Neural cell (in vitro differentiated cells): ENCODE measurements at regions not wholly inside any gene's neighbourhood (a gene's known extent, or its start where the extent isn't known, plus 50 kb on each side); places are given as distances from the start of the nearest gene placed in this dataset.

ENCODE experiments used
- H2AFZ ChIP-seq: fragments of 200-600, 300-800 bp; sonication (generic), shearing (Covaris generic); 2 replicates; pipeline ENCODE4 v1.6.0; 2014; ENCODE audit warnings: low read depth, mild to moderate bottlenecking, antibody characterized with exemption, low read length, moderate library complexity
- H3F3A ChIP-seq: fragments of 200-600 bp; shearing (Covaris generic); 2 replicates; pipeline ENCODE4 v1.6.1; 2016; ENCODE audit warnings: mild to moderate bottlenecking, moderate library complexity, mixed read lengths, antibody characterized with exemption, low read length; ENCODE audit not compliant: insufficient read depth, poor library complexity, severe bottlenecking
- H3K27ac ChIP-seq: fragments of 200-600, 300-800 bp; sonication (generic), shearing (Covaris generic); 2 replicates; pipeline ENCODE4 v1.5.1; 2014; ENCODE audit warnings: mild to moderate bottlenecking, low read length, moderate library complexity
- H3K27me3 ChIP-seq: fragments of 300-800, 200-600 bp; sonication (generic), shearing (Covaris generic); 2 replicates; pipeline ENCODE4 v1.6.0; 2014; ENCODE audit warnings: mild to moderate bottlenecking, low read depth, low read length, moderate library complexity; ENCODE audit not compliant: insufficient read depth
- H3K36me3 ChIP-seq: fragments of 300-800, 200-600 bp; sonication (generic), shearing (Covaris generic); 2 replicates; pipeline ENCODE4 v1.5.1; 2014; ENCODE audit warnings: mild to moderate bottlenecking, antibody characterized with exemption, low read length, moderate library complexity; ENCODE audit not compliant: insufficient read depth
- H3K4me2 ChIP-seq: fragments of 300-800, 200-600 bp; sonication (generic), shearing (Covaris generic); 2 replicates; pipeline ENCODE4 v1.6.0; 2014; ENCODE audit warnings: mild to moderate bottlenecking, low read length
- H3K4me3 ChIP-seq: fragments of 300-800, 200-600 bp; sonication (generic), shearing (Covaris generic); 2 replicates; pipeline ENCODE4 v1.5.1; 2014; ENCODE audit warnings: mild to moderate bottlenecking, low read length, moderate library complexity
- H3K79me2 ChIP-seq: fragments of 200-600 bp; shearing (Covaris generic); replicated peaks from 2 replicates; pipeline ENCODE4 v1.6.0; 2014; ENCODE audit warnings: mild to moderate bottlenecking, low read length, moderate library complexity; ENCODE audit not compliant: insufficient read depth
- H3K9ac ChIP-seq: fragments of 300-800, 200-600 bp; sonication (generic), shearing (Covaris generic); 2 replicates; pipeline ENCODE4 v1.6.1; 2016; ENCODE audit warnings: mild to moderate bottlenecking, low read length, mixed read lengths
- H3K9me2 ChIP-seq: fragments of 200-600 bp; shearing (Covaris generic); 2 replicates; pipeline ENCODE4 v1.6.1; 2016; ENCODE audit warnings: mild to moderate bottlenecking, low read length, mixed read lengths; ENCODE audit not compliant: insufficient read depth
- H3K9me3 ChIP-seq: fragments of 200-600, 300-800 bp; sonication (generic), shearing (Covaris generic); 2 replicates; pipeline ENCODE4 v1.6.1; 2016; ENCODE audit warnings: mild to moderate bottlenecking, mixed run types, low read length, moderate library complexity, mixed read lengths
- H4K20me1 ChIP-seq: fragments of 200-600 bp; shearing (Covaris generic); 2 replicates; pipeline ENCODE4 v1.6.1; 2016; ENCODE audit warnings: mild to moderate bottlenecking, mixed run types; ENCODE audit not compliant: insufficient read depth
- CTCF ChIP-seq: fragments of 450-650 bp; IDR thresholded peaks from 2 replicates; pipeline ENCODE4 v1.5.1; 2014; ENCODE audit warnings: antibody characterized with exemption, mild to moderate bottlenecking, moderate library complexity; ENCODE audit not compliant: poor library complexity, severe bottlenecking
- EP300 ChIP-seq: fragments of 450-650 bp; conservative IDR thresholded peaks from 2 replicates; pipeline ENCODE4 v1.6.1; 2014; ENCODE audit warnings: antibody characterized with exemption, mild to moderate bottlenecking, moderate library complexity; ENCODE audit not compliant: poor library complexity, severe bottlenecking
- EZH2 ChIP-seq: fragments of 200-600, 300-800 bp; shearing (Covaris generic), sonication (generic); IDR thresholded peaks from 2 replicates; pipeline ENCODE4 v1.6.1; 2014; ENCODE audit warnings: antibody characterized with exemption, low read length, borderline replicate concordance, mild to moderate bottlenecking; ENCODE audit not compliant: insufficient read depth, poor library complexity, severe bottlenecking
- MXI1 ChIP-seq: fragments of 450-650 bp; conservative IDR thresholded peaks from 2 replicates; pipeline ENCODE4 v1.6.1; 2014; ENCODE audit warnings: antibody characterized with exemption, mild to moderate bottlenecking; ENCODE audit not compliant: poor library complexity, severe bottlenecking
- POLR2AphosphoS5 ChIP-seq: IDR thresholded peaks from 2 replicates; pipeline ENCODE4 v1.6.1; 2012
- RAD21 ChIP-seq: fragments of 450-650 bp; conservative IDR thresholded peaks from 2 replicates; pipeline ENCODE4 v1.6.1; 2014; ENCODE audit warnings: antibody characterized with exemption, mild to moderate bottlenecking, moderate library complexity
- REST ChIP-seq: IDR thresholded peaks from 2 replicates; pipeline ENCODE4 v1.6.1; 2012; ENCODE audit warnings: borderline replicate concordance
- SMC3 ChIP-seq: fragments of 450-650 bp; conservative IDR thresholded peaks from 2 replicates; pipeline ENCODE4 v1.6.1; 2014; ENCODE audit warnings: antibody characterized with exemption, mild to moderate bottlenecking, moderate library complexity; ENCODE audit not compliant: poor library complexity
- TAF1 ChIP-seq: IDR thresholded peaks from 2 replicates; pipeline ENCODE4 v1.6.1; 2012; ENCODE audit warnings: low read depth

GRCh38 chr2:203599509-203599908, 64.4 kb upstream of the RAPH1 start:
- Histone ChIP-seq H3K27ac (no peak overlapping the region), H3K4me3 (no peak overlapping the region), H3K4me2 (no peak overlapping the region), H3K36me3 (no peaks in the 10 kb centered on the region), H3K79me2 (no peaks in the 10 kb centered on the region), H3K9me2 (no peaks in the 10 kb centered on the region), H3F3A (no peaks in the 10 kb centered on the region), H4K20me1 (no peaks in the 10 kb centered on the region), H2AFZ (no peak overlapping the region), H3K9ac (no peak overlapping the region), H3K9me3 (no peaks in the 10 kb centered on the region), H3K27me3 (no peaks in the 10 kb centered on the region)
- TF ChIP-seq EZH2 (no peak), EP300 (no peak), CTCF (no peak), MXI1 (no peak), POLR2AphosphoS5 (no peak), REST (no peak), TAF1 (no peak), SMC3 (no peak), RAD21 (no peak)

- H4K20me1 ChIP-seq, result no peaks in the 10 kb centered on the region
- no peak overlapping the region for H3K4me2 ChIP-seq
- H3F3A ChIP-seq, result no peaks in the 10 kb centered on the region
- no peaks in the 10 kb centered on the region for H3K79me2 ChIP-seq
- no peaks in the 10 kb centered on the region for H3K36me3 ChIP-seq
- no peaks in the 10 kb centered on the region for H3K27me3 ChIP-seq
- no peak overlapping the region for H3K27ac ChIP-seq
- no peak overlapping the region for H2AFZ ChIP-seq
- no peaks in the 10 kb centered on the region for H3K9me2 ChIP-seq
- no peak overlapping the region for H3K9ac ChIP-seq
- TF ChIP-seq SMC3 (no peak), CTCF (no peak), TAF1 (no peak)
- H3K4me3 ChIP-seq, result no peak overlapping the region
- H3K9me3 ChIP-seq, result no peaks in the 10 kb centered on the region
Observed at GRCh38 chr2:203600286-203600685, 65.2 kb upstream of the RAPH1 start.
